ENCODE measurements at regions not wholly inside any gene's neighbourhood (a gene's known extent, or its start where the extent isn't known, plus 50 kb on each side); places are given as distances from the start of the nearest gene placed in this dataset.
"Not testable (repeated sequence)": the region's sequence is repeated elsewhere in the genome, so short reads cannot be mapped to it uniquely, and the experiment has no call there.

GRCh38 chr1:195733408-195733807 is 874.8 kb downstream of the KCNT2 start:
- no peak for TF ChIP-seq CTCF (IDR thresholded peaks at IDR 0.05; ENCODE audit: insufficient read depth, low read depth, low read length)
- H3K4me3 ChIP-seq (ENCODE audit: low read depth, low read length) = no peak overlapping the region
- DNase-seq (ENCODE audit: low read depth) = no peak

- no peak for TF ChIP-seq CTCF (IDR thresholded peaks at IDR 0.05; ENCODE audit: insufficient read depth, low read depth, low read length)
- H3K4me3 ChIP-seq (ENCODE audit: low read depth, low read length) = no peak overlapping the region
- no peak for DNase-seq (ENCODE audit: low read depth)
Observed at GRCh38 chr1:195731385-195731784, 876.9 kb downstream of the KCNT2 start.

GRCh38 chr1:195723796-195724194 is 884.4 kb downstream of the KCNT2 start:
- no peak overlapping the region for H3K4me3 ChIP-seq (ENCODE audit: low read depth, low read length)
- no peak for DNase-seq (ENCODE audit: low read depth)
- TF ChIP-seq CTCF (IDR thresholded peaks at IDR 0.05; ENCODE audit: insufficient read depth, low read depth, low read length) = no peak

GRCh38 chr1:195722852-195723795 is 885.1 kb downstream of the KCNT2 start:
- H3K4me3 ChIP-seq (ENCODE audit: low read depth, low read length); DNase-seq (ENCODE audit: low read depth): not testable (repeated sequence)

GRCh38 chr1:195722146-195722545 is 886.1 kb downstream of the KCNT2 start:
- not testable (repeated sequence) for H3K4me3 ChIP-seq (ENCODE audit: low read depth, low read length); DNase-seq (ENCODE audit: low read depth)

- no peak for TF ChIP-seq CTCF (IDR thresholded peaks at IDR 0.05; ENCODE audit: insufficient read depth, low read depth, low read length)
Observed at GRCh38 chr1:195721210-195721971, 886.8 kb downstream of the KCNT2 start.

GRCh38 chr1:195717651-195718050 is 890.6 kb downstream of the KCNT2 start:
- H3K4me3 ChIP-seq (ENCODE audit: low read depth, low read length) = no peak overlapping the region
- TF ChIP-seq CTCF (IDR thresholded peaks at IDR 0.05; ENCODE audit: insufficient read depth, low read depth, low read length) = no peak
- no peak for DNase-seq (ENCODE audit: low read depth)

More at GRCh38 chr1:195721210-195721971, 886.8 kb downstream of the KCNT2 start:
- no peak for DNase-seq (ENCODE audit: low read depth)
- no peak overlapping the region for H3K4me3 ChIP-seq (ENCODE audit: low read depth, low read length)

All from fibroblast of villous mesenchyme (primary cell).